Epithelial cell of proximal tubule (primary cell): ENCODE measurements at regions not wholly inside any gene's neighbourhood (a gene's known extent, or its start where the extent isn't known, plus 50 kb on each side); places are given as distances from the start of the nearest gene placed in this dataset.

Experiments
- DNase-seq: peaks from one replicate; pipeline ENCODE4 v3.0.0-alpha.2; 2011; ENCODE audit warnings: low read depth
- H3K4me3 ChIP-seq: 2 replicates; pipeline ENCODE4 v1.5.1; 2011; ENCODE audit warnings: low read depth, mild to moderate bottlenecking, low read length
- CTCF ChIP-seq: conservative IDR thresholded peaks from 2 replicates; pipeline ENCODE4 v1.5.1; 2012; ENCODE audit warnings: low read depth, mild to moderate bottlenecking, low read length

- no peak for TF ChIP-seq CTCF
- H3K4me3 ChIP-seq: no peak overlapping the region
- DNase-seq: no peak
Observed at GRCh38 chr15:58279654-58280053, 141.5 kb downstream of the AQP9 start.

DNA sequence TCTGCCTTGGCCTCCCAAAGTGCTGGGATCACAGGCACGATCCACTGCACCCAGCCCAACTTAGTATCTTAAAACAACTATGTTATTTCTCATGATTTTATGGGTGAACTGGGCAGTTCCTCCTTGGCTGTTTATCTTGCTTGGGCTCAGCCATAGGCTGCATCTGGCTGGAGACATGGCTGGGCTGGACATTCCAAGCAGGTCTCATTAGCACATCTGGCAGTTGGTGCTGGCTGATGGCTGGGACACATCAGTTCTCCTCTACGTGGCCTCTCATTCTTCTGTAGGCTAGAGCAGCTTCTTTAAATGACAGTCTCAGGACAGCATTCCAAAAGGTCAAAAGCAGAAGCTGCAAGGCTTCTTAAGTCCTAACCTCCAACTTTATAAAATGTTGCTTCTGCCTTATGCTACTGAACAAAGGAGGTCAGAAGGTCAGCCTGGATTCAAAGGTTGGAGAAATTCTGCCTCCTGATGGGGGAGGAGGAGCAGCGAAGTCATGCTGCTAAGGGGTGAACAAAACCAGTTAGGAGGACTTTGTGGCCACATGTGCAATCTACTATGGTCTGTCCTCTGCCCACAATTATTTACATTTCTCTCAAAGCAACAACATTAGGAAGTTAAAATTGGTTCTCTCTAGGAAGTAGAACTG is 144.0 kb downstream of the AQP9 start:
- no peak for TF ChIP-seq CTCF
- H3K4me3 ChIP-seq: no peak overlapping the region
- DNase-seq: no peak

GRCh38 chr15:58283302-58283701 is 145.1 kb downstream of the AQP9 start:
- TF ChIP-seq CTCF: no peak
- H3K4me3 ChIP-seq: no peak overlapping the region
- DNase-seq: no peak

GRCh38 chr15:58284293-58284692 is 146.1 kb downstream of the AQP9 start:
- H3K4me3 ChIP-seq: no peak overlapping the region
- no peak for TF ChIP-seq CTCF
- DNase-seq: no peak

DNA sequence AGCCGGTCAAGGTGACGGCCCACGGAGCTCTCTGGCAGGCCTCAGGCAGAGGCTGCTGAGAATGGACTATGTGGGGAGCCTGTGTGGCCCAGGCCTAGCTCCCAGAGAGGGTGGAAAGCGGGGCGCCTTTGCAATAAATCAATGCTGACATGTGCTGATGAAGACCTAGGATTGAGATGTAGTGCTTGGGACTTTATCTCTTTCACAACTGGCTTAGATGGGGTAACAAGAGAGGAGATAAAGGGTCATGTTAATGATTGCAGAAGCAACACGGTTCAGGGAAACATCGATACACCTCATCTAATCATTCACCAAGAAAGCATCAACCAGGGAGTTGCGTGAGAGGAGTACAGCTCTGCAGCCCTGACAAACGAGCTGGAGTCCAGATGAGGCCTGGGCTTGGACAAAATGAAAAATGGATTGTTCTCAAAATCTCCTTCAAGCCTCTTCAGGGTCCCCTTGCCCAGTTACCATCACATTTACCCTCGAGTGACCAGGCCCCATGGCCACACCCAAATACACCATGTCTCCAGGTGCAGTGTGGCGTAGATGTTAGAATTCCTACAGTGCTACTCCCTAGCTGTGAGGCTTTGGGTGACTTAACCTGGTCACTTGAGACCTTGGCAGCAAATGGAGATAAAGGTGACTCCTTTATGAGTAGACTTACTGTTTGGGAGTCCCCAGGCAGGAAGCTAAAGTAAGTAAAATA is 146.4 kb upstream of the LIPC start:
- no peak for DNase-seq
- H3K4me3 ChIP-seq: no peak overlapping the region
- TF ChIP-seq CTCF: no peak

- no peak for TF ChIP-seq CTCF
- no peak for DNase-seq
- no peak overlapping the region for H3K4me3 ChIP-seq
Observed at GRCh38 chr15:58285921-58286278, 145.9 kb upstream of the LIPC start.

DNA sequence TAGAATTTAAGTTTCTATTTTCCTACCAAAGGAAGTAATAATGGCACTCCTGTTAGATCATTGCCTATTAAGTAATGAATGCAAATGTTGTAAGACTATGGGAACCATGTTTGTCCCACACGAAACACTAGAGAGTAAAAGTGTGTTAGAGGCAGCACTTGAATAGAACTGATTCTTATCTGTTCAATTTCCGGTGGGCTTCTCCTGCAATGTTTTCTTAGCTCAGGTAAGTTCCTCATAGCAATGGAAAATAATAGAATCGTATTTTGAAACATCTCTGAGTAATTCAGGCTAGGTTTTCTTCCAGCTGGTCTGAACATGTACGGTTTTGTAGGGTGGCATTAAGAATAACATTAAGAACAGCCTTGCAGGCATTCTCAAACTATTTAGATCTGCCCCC is 145.3 kb upstream of the LIPC start:
- TF ChIP-seq CTCF: no peak
- no peak for DNase-seq
- H3K4me3 ChIP-seq: no peak overlapping the region
